ENCODE measurements at regions not wholly inside any gene's neighbourhood (a gene's known extent, or its start where the extent isn't known, plus 50 kb on each side); places are given as distances from the start of the nearest gene placed in this dataset.

DNA sequence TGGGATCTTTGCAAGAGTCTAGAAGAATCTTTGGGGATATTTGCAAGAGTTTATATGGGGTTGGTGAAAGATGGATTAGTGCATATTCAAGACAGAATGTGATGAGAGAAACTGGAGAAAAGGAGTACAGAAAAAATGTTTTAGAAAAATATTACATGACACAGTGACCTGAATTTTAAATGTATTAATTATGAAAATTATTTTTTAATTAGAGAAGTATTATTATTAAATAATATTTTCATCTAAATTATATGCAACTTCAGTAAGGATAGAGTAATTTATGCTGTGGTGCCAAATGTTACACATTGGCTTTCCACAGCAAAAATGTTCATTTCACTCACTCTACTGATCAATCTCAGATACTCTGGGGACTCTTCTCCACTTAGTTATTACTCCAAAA, 1442.8 kb upstream of the SLC39A10 start:
- POLR2A ChIA-PET: no interaction called here
- Histone ChIP-seq H3K4me3 (ENCODE audit: low read depth, low read length, poor library complexity, severe bottlenecking) (no peak overlapping the region), H3K27ac (ENCODE audit: low read depth, low read length, poor library complexity, severe bottlenecking) (no peak overlapping the region), H3K79me2 (ENCODE audit: insufficient read depth, low read depth, low read length) (no peaks in the 10 kb centered on the region), H3K4me2 (ENCODE audit: low read length) (no peak overlapping the region), H3K9me2 (ENCODE audit: insufficient read depth, low read length) (no peaks in the 10 kb centered on the region), H3K9me3 (ENCODE audit: low read length) (no peaks in the 10 kb centered on the region), H2AFZ (ENCODE audit: low read length) (no peak overlapping the region), H4K20me1 (ENCODE audit: insufficient read depth, low read length) (no peaks in the 10 kb centered on the region), H3K4me1 (ENCODE audit: insufficient read depth, low read length, poor library complexity, severe bottlenecking) (no peaks in the 10 kb centered on the region), H3K36me3 (ENCODE audit: insufficient read depth, low read length) (no peaks in the 10 kb centered on the region)
- no TSS peak for BruUV-seq (replicated peaks)
- CTCF ChIA-PET (ENCODE audit: unreplicated experiment): no interaction called here
- no peak for TF ChIP-seq EZH2phosphoT487 (IDR thresholded peaks at IDR 0.05; ENCODE audit: borderline replicate concordance, low read depth, low read length)
- TF ChIP-seq, protein P1, sequence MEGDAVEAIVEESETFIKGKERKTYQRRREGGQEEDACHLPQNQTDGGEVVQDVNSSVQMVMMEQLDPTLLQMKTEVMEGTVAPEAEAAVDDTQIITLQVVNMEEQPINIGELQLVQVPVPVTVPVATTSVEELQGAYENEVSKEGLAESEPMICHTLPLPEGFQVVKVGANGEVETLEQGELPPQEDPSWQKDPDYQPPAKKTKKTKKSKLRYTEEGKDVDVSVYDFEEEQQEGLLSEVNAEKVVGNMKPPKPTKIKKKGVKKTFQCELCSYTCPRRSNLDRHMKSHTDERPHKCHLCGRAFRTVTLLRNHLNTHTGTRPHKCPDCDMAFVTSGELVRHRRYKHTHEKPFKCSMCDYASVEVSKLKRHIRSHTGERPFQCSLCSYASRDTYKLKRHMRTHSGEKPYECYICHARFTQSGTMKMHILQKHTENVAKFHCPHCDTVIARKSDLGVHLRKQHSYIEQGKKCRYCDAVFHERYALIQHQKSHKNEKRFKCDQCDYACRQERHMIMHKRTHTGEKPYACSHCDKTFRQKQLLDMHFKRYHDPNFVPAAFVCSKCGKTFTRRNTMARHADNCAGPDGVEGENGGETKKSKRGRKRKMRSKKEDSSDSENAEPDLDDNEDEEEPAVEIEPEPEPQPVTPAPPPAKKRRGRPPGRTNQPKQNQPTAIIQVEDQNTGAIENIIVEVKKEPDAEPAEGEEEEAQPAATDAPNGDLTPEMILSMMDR (conservative IDR thresholded peaks at IDR 0.05; ENCODE audit: low read length): no peak
- no peak for DNase-seq (ENCODE audit: low spot score)
- intact Hi-C loops (cut with micrococcal nuclease; ENCODE audit: unreplicated experiment): no loop called here

- POLR2A ChIA-PET: interaction anchor here (0.7 kb wide), 1 partner anchor 16 kb away, joined by 3 read pairs; no protein-coding TSS in a partner anchor
- Histone ChIP-seq H4K20me1 (ENCODE audit: insufficient read depth, low read length) (no peaks in the 10 kb centered on the region), H3K79me2 (ENCODE audit: insufficient read depth, low read depth, low read length) (no peaks in the 10 kb centered on the region), H3K4me3 (ENCODE audit: low read depth, low read length, poor library complexity, severe bottlenecking) (no peak overlapping the region), H3K9me3 (ENCODE audit: low read length) (no peaks in the 10 kb centered on the region), H3K4me1 (ENCODE audit: insufficient read depth, low read length, poor library complexity, severe bottlenecking) (no peaks in the 10 kb centered on the region), H3K4me2 (ENCODE audit: low read length) (no peak overlapping the region), H3K27ac (ENCODE audit: low read depth, low read length, poor library complexity, severe bottlenecking) (no peak overlapping the region), H3K36me3 (ENCODE audit: insufficient read depth, low read length) (no peaks in the 10 kb centered on the region), H3K9me2 (ENCODE audit: insufficient read depth, low read length) (no peaks in the 10 kb centered on the region), H2AFZ (ENCODE audit: low read length) (no peak overlapping the region)
- DNase-seq (ENCODE audit: low spot score): no peak
- intact Hi-C loops (cut with micrococcal nuclease; ENCODE audit: unreplicated experiment): no loop called here
- CTCF ChIA-PET (ENCODE audit: unreplicated experiment): no interaction called here
- TF ChIP-seq, protein P1 (conservative IDR thresholded peaks at IDR 0.05; ENCODE audit: low read length): no peak
- no peak for TF ChIP-seq EZH2phosphoT487 (IDR thresholded peaks at IDR 0.05; ENCODE audit: borderline replicate concordance, low read depth, low read length)
- no TSS peak for BruUV-seq (replicated peaks)
Observed at GRCh38 chr2:194205568-194206227, 1451.3 kb upstream of the SLC39A10 start.

- DNase-seq (ENCODE audit: low spot score): no peak
- Histone ChIP-seq H4K20me1 (ENCODE audit: insufficient read depth, low read length) (no peaks in the 10 kb centered on the region), H3K9me3 (ENCODE audit: low read length) (no peaks in the 10 kb centered on the region), H3K79me2 (ENCODE audit: insufficient read depth, low read depth, low read length) (no peaks in the 10 kb centered on the region), H3K36me3 (ENCODE audit: insufficient read depth, low read length) (no peaks in the 10 kb centered on the region), H3K27ac (ENCODE audit: low read depth, low read length, poor library complexity, severe bottlenecking) (no peak overlapping the region), H3K4me1 (ENCODE audit: insufficient read depth, low read length, poor library complexity, severe bottlenecking) (no peaks in the 10 kb centered on the region), H3K4me2 (ENCODE audit: low read length) (no peak overlapping the region), H2AFZ (ENCODE audit: low read length) (no peak overlapping the region), H3K9me2 (ENCODE audit: insufficient read depth, low read length) (no peaks in the 10 kb centered on the region), H3K4me3 (ENCODE audit: low read depth, low read length, poor library complexity, severe bottlenecking) (no peak overlapping the region)
- BruUV-seq (replicated peaks): no TSS peak
- CTCF ChIA-PET (ENCODE audit: unreplicated experiment): no interaction called here
- POLR2A ChIA-PET: no interaction called here
- TF ChIP-seq EZH2phosphoT487 (IDR thresholded peaks at IDR 0.05; ENCODE audit: borderline replicate concordance, low read depth, low read length): no peak
- TF ChIP-seq, protein P1 (conservative IDR thresholded peaks at IDR 0.05; ENCODE audit: low read length): no peak
- intact Hi-C loops (cut with micrococcal nuclease; ENCODE audit: unreplicated experiment): no loop called here
Observed at GRCh38 chr2:194203898-194204297, 1453.1 kb upstream of the SLC39A10 start.
